Omental fat pad (tissue), 3 donors: ENCODE measurements at regions not wholly inside any gene's neighbourhood (a gene's known extent, or its start where the extent isn't known, plus 50 kb on each side); places are given as distances from the start of the nearest gene placed in this dataset.

ENCODE experiments used
- ATAC-seq: fragments of 150-250 bp; one replicate; pipeline ENCODE4 v1.9.1; 2016; ENCODE audit warnings: mild to moderate bottlenecking, moderate library complexity; ENCODE audit not compliant: low FRiP score
- DNase-seq: peaks from one replicate; pipeline ENCODE4 v3.0.0-alpha.2; 2019; ENCODE audit warnings: low spot score
- TF ChIP-seq, protein P1 (sequence below), 3 donors: fragments of 450-650 bp; IDR thresholded peaks; one replicate each; pipeline ENCODE4 v1.5.1; 2016 to 2017; ENCODE audit warnings: antibody characterized with exemption in 3 of 3, mild to moderate bottlenecking in 3 of 3, moderate library complexity in 2 of 3

GRCh38 chr7:80369321-80369720, 142.5 kb downstream of the GNAT3 start:
- ATAC-seq (no peak), DNase-seq (no peak)
- TF ChIP-seq, protein P1, sequence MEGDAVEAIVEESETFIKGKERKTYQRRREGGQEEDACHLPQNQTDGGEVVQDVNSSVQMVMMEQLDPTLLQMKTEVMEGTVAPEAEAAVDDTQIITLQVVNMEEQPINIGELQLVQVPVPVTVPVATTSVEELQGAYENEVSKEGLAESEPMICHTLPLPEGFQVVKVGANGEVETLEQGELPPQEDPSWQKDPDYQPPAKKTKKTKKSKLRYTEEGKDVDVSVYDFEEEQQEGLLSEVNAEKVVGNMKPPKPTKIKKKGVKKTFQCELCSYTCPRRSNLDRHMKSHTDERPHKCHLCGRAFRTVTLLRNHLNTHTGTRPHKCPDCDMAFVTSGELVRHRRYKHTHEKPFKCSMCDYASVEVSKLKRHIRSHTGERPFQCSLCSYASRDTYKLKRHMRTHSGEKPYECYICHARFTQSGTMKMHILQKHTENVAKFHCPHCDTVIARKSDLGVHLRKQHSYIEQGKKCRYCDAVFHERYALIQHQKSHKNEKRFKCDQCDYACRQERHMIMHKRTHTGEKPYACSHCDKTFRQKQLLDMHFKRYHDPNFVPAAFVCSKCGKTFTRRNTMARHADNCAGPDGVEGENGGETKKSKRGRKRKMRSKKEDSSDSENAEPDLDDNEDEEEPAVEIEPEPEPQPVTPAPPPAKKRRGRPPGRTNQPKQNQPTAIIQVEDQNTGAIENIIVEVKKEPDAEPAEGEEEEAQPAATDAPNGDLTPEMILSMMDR (IDR thresholded peaks at IDR 0.05): no peak

DNA sequence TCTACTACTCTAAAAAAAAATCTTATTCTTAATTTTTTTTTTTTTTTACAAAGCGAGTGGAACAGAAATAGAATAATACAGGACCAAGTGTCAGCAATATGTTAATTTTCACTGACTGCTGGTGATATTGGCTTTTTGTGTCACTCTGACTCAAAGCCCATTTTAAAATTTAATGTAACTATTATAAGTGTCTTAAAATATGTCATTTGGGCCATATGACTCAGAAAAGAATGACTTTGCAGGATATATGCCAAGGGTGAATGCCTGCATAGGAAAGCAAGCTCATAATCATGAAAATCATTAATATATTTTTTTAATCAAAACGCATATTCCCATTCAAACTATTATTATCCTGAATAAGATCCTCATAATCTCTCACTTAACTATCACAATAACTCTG, 149.2 kb downstream of the GNAT3 start:
- TF ChIP-seq, protein P1 (IDR thresholded peaks at IDR 0.05): no peak
- DNase-seq (no peak), ATAC-seq (no peak)

GRCh38 chr7:80362010-80362618, 149.8 kb downstream of the GNAT3 start:
- ATAC-seq (no peak), DNase-seq (no peak)
- TF ChIP-seq, protein P1 (IDR thresholded peaks at IDR 0.05): no peak

- DNase-seq (no peak), ATAC-seq (no peak)
- TF ChIP-seq, protein P1 (IDR thresholded peaks at IDR 0.05): no peak
Measured at GRCh38 chr7:80359476-80359875, 152.4 kb downstream of the GNAT3 start.

GRCh38 chr7:80359029-80359428, 152.8 kb downstream of the GNAT3 start:
- DNase-seq (no peak), ATAC-seq (no peak)
- TF ChIP-seq, protein P1 (IDR thresholded peaks at IDR 0.05): no peak

- ATAC-seq (no peak), DNase-seq (no peak)
- TF ChIP-seq, protein P1 (IDR thresholded peaks at IDR 0.05): no peak
Measured at GRCh38 chr7:80357530-80357929, 154.3 kb downstream of the GNAT3 start.

DNA sequence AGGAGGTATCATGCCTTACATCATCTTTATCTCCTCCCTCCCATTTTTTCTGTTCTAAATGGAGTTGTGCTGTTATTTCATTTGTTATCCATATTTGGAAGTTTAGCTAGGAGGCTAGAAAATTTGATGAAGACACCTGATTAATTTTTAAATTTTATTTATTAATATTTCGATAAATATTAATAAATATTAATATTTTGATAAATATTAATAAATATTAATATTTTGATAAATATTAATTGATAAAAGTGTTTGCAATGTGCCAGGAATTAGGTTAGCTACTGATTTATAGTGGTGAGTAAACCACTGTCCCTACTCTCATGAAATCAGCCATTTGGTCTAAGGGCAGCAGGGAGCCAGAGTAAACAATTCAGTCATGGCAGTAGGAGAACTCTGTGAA, 161.4 kb downstream of the GNAT3 start:
- DNase-seq (no peak), ATAC-seq (no peak)
- TF ChIP-seq, protein P1 (IDR thresholded peaks at IDR 0.05): no peak
